ENCODE measurements at regions not wholly inside any gene's neighbourhood (a gene's known extent, or its start where the extent isn't known, plus 50 kb on each side); places are given as distances from the start of the nearest gene placed in this dataset.

- DNase-seq (ENCODE audit: low spot score), result no peak
- TF ChIP-seq CTCF (IDR thresholded peaks at IDR 0.05; ENCODE audit: extremely low read depth, insufficient read depth, missing control alignments), result no peak
- in situ Hi-C loops (cut with MboI; ENCODE audit: low pct_unique_long_range_greater_than_20kb, low sequenced_read_pairs, unreplicated experiment), result no loop called here
Measured at GRCh38 chr12:125645724-125646123, 580.5 kb downstream of the AACS start.

- TF ChIP-seq CTCF (IDR thresholded peaks at IDR 0.05; ENCODE audit: extremely low read depth, insufficient read depth, missing control alignments), result no peak
- in situ Hi-C loops (cut with MboI; ENCODE audit: low pct_unique_long_range_greater_than_20kb, low sequenced_read_pairs, unreplicated experiment), result no loop called here
- DNase-seq (ENCODE audit: low spot score), result no peak
Measured at GRCh38 chr12:125650587-125650986, 585.4 kb downstream of the AACS start.

- in situ Hi-C loops (cut with MboI; ENCODE audit: low pct_unique_long_range_greater_than_20kb, low sequenced_read_pairs, unreplicated experiment), result no loop called here
- TF ChIP-seq CTCF (IDR thresholded peaks at IDR 0.05; ENCODE audit: extremely low read depth, insufficient read depth, missing control alignments), result no peak
- no peak for DNase-seq (ENCODE audit: low spot score)
Measured at GRCh38 chr12:125651625-125652024, 586.4 kb downstream of the AACS start.

- in situ Hi-C loops (cut with MboI; ENCODE audit: low pct_unique_long_range_greater_than_20kb, low sequenced_read_pairs, unreplicated experiment), result no loop called here
- TF ChIP-seq CTCF (IDR thresholded peaks at IDR 0.05; ENCODE audit: extremely low read depth, insufficient read depth, missing control alignments), result no peak
- no peak for DNase-seq (ENCODE audit: low spot score)
Measured at GRCh38 chr12:125652681-125653080, 587.4 kb downstream of the AACS start.

GRCh38 chr12:125657681-125658080 is 592.4 kb downstream of the AACS start:
- no peak for TF ChIP-seq CTCF (IDR thresholded peaks at IDR 0.05; ENCODE audit: extremely low read depth, insufficient read depth, missing control alignments)
- DNase-seq (ENCODE audit: low spot score), result no peak
- in situ Hi-C loops (cut with MboI; ENCODE audit: low pct_unique_long_range_greater_than_20kb, low sequenced_read_pairs, unreplicated experiment), result no loop called here

GRCh38 chr12:125674554-125675338 is 609.5 kb downstream of the AACS start:
- in situ Hi-C loops (cut with MboI; ENCODE audit: low pct_unique_long_range_greater_than_20kb, low sequenced_read_pairs, unreplicated experiment), result no loop called here
- no peak for TF ChIP-seq CTCF (IDR thresholded peaks at IDR 0.05; ENCODE audit: extremely low read depth, insufficient read depth, missing control alignments)
- no peak for DNase-seq (ENCODE audit: low spot score)

Data from GM13977 (cell line).